Peyer's patch (tissue), 4 donors: ENCODE measurements at regions not wholly inside any gene's neighbourhood (a gene's known extent, or its start where the extent isn't known, plus 50 kb on each side); places are given as distances from the start of the nearest gene placed in this dataset.

Experiments used
- POLR2A ChIP-seq, 2 donors: fragments of 450-650 bp; IDR thresholded peaks; one replicate each; pipeline ENCODE4 v1.5.1; 2017; ENCODE audit warnings: antibody characterized with exemption in 2 of 2, mild to moderate bottlenecking in 2 of 2, moderate library complexity in 2 of 2
- TF ChIP-seq, protein P1 (sequence below), 6 experiments: fragments of 450-650 bp in 4 of 6; fragments of 200-600 bp in 2 of 6; sonication (generic) in 1 of 6; IDR thresholded peaks; one replicate each; pipeline ENCODE4 v1.5.1; 2017 to 2019; ENCODE audit warnings: antibody characterized with exemption in 6 of 6, mild to moderate bottlenecking in 3 of 6, moderate library complexity in 1 of 6

DNA sequence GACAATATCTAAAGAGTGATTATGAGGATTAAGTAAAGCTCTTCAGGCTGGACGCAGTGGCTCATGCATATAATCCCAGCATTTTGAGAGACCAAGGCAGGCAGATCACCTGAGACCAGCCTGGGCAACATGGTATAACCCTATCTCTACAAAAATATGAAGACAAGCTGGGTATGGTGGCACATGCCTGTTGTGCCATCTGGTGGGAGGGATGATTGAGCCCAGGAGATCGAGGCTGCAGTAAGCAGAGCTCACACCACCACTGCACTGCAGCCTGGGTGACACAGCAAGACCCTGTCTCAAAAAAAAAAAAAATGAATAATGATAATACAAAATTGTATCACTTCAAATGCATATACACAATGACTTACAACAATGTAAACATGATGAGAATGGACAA is 195.6 kb upstream of the AUTS2 start:
- TF ChIP-seq POLR2A (IDR thresholded peaks at IDR 0.05), result no peak
- TF ChIP-seq, protein P1, sequence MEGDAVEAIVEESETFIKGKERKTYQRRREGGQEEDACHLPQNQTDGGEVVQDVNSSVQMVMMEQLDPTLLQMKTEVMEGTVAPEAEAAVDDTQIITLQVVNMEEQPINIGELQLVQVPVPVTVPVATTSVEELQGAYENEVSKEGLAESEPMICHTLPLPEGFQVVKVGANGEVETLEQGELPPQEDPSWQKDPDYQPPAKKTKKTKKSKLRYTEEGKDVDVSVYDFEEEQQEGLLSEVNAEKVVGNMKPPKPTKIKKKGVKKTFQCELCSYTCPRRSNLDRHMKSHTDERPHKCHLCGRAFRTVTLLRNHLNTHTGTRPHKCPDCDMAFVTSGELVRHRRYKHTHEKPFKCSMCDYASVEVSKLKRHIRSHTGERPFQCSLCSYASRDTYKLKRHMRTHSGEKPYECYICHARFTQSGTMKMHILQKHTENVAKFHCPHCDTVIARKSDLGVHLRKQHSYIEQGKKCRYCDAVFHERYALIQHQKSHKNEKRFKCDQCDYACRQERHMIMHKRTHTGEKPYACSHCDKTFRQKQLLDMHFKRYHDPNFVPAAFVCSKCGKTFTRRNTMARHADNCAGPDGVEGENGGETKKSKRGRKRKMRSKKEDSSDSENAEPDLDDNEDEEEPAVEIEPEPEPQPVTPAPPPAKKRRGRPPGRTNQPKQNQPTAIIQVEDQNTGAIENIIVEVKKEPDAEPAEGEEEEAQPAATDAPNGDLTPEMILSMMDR (IDR thresholded peaks at IDR 0.05), result no peak
